GM19035 (cell line): ENCODE measurements at regions not wholly inside any gene's neighbourhood (a gene's known extent, or its start where the extent isn't known, plus 50 kb on each side); places are given as distances from the start of the nearest gene placed in this dataset.

Experiments
- ATAC-seq: cut with Tn5 transposase; IDR thresholded peaks from one replicate; pipeline ENCODE4 v1.9.1; 2021; ENCODE audit not compliant: unreplicated experiment

DNA sequence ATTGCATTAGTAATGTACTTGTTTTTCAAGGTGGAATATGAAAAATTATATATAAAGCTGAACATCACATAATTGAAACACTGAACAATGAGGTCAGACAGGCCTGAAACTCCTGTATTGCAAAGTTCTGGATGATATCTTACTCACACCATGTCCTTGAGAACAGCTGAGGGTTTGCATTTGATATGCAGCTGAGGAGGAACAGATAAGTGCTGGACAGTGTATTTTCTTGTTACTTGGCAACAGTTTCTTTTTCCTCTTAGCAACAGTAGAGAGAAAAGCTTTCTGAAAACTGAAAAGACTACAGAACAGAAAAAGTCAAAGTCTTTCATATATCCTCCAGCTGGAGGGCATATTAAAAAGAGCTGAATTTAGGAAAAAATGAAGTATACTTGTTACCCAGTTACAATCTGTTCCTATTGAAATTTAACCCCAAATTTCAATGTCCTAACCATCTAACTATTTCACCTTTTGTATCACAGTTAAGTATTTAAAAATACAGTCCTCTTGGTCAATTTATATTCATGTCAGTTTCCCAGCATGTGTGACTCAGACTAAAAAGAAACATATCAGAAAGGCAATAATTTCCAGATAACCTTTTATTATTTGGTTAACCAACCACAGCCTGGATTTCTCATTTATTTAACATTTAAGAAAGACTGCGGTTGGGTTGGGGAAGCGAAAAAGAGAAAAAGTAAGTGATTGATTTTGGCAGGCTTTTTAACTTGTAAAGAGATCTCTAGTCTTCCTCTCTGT lies 733.0 kb upstream of the DPPA4 start:
- no peak for ATAC-seq

DNA sequence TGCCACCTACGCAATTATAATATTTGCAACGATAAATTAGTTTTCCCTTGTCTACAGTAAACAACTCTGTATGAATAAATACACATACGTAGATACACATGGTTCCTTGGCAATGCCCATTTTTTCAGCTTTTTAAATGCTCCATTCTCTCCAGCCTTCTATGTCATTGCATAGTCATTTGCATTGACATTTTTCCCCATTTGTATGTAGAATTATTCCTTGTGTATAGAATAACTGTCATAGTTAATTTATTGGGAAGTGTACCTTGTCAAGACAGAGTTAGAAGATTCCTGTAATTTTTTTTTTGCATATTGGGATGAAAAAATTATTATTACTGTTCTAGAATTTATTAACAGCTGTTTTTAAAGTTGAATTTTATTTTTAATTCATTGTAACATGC lies 736.7 kb upstream of the DPPA4 start:
- no peak for ATAC-seq

DNA sequence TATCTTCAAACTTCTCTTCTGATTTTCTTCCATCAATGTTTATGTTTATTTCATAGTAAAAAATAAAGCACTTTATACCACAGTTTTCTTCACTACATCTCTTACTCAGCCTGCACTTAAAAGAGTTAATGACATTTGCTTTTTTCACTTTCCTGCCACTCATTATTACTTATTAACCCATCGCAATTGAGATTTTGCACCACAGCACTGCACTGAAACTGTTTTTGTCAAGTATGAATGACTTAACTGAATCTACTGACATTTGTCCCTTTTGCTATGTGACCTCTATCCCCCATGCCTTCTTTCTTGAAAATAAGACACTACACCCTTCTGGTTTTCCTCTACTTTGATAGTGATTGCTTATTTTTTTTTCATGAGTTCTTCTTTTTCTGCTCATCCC lies 739.7 kb upstream of the DPPA4 start:
- ATAC-seq = no peak

GRCh38 chr3:110093411-110093810 lies 756.1 kb upstream of the DPPA4 start:
- no peak for ATAC-seq

DNA sequence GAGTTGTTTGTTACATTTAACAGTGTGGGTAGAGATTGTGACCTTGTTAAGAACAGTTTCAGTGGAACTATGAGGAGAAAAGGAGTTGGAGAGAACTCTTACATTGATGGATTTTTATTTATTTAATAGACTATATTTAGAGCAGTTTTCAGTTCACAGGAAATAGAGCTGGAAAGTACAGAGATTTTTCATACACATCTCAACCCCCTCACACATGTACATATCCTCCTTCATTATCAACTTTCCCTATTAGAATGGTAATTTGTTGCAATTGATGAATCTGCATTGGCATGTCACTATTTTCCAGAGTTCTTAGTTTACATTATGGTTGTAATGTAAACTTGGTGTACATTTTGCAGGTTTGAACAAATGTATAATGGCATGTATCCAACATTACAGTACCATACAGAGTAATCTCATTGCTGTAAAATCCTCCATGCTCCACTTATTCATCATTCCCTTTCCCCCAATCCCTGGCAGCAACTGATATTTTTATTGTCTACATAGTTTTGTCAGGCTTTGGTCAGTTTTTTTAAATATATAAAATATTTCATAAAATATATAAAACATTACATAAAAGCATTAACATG lies 756.6 kb upstream of the DPPA4 start:
- ATAC-seq = no peak

DNA sequence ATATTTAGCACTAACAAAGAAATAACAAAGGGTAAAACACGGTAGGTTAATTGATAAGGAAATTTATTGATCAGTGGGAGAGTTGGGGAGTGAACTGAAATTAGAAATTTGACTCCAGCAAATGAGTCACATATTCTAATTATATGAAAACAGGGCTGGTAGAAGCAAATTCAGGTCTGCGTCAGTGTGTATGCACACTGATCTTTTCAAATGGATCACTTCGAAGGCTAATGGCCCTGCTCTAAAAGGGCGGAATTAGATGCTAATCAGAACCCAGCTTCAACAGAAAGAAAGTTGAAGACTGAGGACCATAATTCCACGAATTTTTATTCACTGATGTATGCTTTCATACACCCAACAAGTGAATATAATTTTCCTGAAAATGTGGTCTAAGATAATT lies 762.4 kb upstream of the DPPA4 start:
- no peak for ATAC-seq

GRCh38 chr3:110101361-110101760 lies 764.0 kb upstream of the DPPA4 start:
- no peak for ATAC-seq

DNA sequence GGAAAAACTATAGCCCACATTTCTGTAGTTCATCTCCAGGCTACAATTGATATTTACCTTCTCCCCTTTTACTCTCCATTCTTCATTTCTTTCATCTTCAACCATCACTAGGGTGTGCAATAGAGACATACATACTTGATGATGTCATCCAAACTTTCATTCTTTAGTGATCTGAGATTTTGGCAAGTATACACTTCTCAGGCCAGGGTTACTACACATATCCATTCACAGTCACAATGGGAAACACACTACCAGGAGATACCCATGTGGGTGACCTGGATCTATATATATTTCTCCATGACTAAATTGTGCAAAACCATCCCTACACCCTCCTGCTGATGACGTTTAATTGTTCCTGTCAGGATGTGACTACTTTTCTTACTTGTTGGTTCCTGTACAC lies 769.5 kb upstream of the DPPA4 start:
- ATAC-seq = no peak

GRCh38 chr3:110123946-110124345 lies 786.6 kb upstream of the DPPA4 start:
- no peak for ATAC-seq

DNA sequence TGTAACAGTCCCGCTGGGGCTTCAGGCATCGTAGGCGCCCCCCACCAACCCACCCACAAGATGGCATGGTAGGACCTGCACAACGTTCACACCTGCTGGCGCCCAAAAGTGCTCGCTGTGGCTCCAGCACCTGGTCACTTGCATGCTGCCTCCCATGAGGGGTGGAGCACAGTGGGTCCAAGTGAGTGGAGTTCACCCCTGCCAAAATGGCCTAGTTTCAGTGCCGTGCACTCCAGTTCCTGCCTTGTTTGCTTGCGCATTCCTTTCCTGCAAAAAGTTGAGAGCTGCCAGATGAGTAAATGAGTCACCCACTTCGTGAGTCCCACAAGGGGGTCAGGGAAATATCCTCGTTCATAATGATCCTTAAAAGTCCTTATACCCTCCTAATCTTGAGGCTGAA lies 788.7 kb upstream of the DPPA4 start:
- no peak for ATAC-seq

DNA sequence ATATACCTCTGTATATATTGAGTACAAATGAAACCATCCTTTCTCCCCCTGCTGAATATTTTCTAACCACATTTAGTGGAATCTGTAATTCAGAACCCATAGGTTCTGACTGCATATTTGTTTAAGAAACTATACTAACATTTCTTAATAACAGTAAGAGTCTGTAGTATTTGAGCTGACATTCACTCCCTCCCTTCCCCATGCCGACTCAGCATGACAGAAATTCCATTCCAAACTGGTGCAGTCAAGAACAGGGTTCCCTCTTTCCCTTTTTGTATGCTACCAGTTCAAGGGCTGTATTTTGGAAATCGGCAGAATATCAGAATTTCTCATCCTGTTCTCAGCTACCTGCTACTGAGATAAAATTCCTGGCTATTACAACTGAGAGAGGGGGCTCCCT lies 796.6 kb upstream of the DPPA4 start:
- no peak for ATAC-seq

DNA sequence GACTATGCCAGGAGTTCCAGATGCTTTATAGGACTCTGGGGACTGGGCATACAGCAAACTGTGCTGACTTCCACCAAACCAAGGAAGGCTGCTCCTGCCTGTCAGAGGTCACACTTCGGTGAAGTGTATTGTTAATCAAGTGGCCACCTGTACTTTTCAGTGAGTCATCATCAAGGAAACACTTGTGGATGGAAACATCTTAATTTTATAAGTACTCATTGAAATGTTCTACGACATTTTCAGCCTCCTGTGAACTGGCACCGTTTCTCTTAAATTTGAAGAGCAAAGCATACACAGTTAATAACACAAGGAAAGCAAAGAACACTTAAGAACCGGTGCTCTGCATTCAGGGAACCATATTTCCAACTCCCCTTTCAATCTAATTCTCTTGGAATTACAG lies 801.7 kb upstream of the DPPA4 start:
- no peak for ATAC-seq

DNA sequence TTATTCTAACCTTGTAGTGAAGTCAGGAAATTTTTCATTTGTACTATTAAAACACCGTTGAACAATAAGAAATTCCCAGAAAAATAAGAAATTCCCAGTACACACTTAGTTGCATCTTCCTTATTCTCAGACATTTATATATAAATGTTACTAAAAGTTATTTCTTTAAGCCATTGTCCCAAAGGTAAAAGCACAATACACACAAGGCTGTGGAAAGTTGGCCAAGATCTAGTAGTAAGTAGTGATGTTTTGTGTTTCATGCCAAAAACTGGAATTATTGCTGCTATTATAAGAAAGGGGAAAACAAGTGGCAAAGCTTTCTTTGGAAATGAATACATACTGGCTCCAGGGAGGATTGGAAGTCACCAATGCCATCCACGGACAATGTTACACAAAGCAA lies 802.5 kb upstream of the DPPA4 start:
- ATAC-seq = no peak

DNA sequence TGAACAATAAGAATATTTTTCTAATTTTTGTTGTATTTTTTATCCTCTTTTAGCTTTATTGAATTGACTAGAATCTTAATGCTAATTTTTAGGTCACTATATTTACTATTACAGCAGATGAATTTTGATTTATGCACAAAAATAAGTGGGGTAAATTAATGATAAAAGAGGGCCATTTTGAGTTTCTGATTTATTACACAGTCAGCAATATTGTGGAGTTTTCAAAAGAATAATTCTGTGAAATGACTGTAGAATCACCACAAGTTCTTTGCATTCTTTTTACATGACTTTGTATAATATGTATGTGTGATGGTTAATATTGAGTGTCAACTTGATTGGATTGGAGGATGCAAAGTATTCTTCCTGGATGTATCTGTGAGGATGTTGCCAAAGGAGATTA lies 812.4 kb upstream of the DPPA4 start:
- ATAC-seq = no peak

DNA sequence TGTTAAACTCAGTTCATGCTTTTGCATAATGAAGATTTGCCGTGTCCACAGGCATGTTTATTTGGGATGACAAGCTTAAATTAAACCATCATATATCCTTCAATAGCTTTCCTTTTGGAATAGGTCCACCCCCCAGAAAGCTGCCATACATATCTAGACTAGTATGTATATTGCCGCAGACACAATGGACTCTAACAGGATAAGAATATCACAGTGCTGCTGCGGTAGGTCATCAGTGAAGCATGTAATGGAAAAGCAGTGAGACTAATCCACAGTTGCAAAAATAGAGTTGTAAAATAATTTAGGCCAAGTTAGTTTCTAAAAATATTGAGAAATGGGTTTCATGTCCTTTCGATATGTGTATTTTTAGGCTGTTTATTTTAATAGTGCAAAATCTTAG lies 819.9 kb upstream of the DPPA4 start:
- no peak for ATAC-seq

- ATAC-seq = no peak
Measured at GRCh38 chr3:110164632-110165369, 827.5 kb upstream of the DPPA4 start.

DNA sequence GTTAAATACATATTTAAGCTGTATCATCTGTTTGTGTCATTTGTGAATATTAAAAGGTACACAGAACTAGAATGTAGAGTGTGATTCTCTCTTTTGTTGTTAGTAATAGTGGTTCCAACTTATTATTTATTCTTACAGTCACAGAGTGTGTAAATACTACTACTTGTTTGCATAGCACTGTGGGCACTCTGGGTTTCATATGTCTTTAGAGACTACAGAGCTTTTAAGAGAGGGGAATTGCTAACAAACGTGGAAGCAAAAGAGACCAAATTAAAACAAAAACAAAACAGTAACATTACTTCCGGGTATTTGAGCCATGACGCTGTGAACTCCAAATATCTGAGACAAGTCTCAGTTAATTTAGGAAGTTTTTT lies 828.0 kb upstream of the DPPA4 start:
- ATAC-seq = no peak

- no peak for ATAC-seq
Measured at GRCh38 chr3:110165753-110166152, 828.4 kb upstream of the DPPA4 start.

- ATAC-seq = no peak
Measured at GRCh38 chr3:110166791-110167190, 829.4 kb upstream of the DPPA4 start.

DNA sequence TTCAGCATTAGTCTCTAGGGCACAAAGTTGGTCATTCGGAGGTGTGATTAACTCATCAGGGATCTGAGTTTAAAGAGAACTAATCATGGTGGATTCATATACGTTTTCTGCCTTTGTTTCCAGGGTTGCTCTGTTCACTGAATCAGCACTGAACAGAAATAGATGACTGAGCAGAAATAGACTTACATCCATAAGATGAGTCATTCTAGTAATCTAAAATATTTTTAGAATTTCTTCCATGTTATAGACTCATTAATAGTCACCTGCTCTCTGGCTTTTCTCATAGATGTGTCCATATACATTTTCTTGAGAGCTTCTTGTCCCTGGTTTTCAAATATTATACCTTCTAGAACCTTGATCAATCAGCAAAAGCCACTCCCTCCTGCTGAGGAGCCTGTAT lies 837.6 kb upstream of the DPPA4 start:
- ATAC-seq = no peak

- no peak for ATAC-seq
Measured at GRCh38 chr3:110178965-110179364, 841.6 kb upstream of the DPPA4 start.

- ATAC-seq = no peak
Measured at GRCh38 chr3:110180733-110181132, 843.4 kb upstream of the DPPA4 start.
